ENCODE measurements at regions not wholly inside any gene's neighbourhood (a gene's known extent, or its start where the extent isn't known, plus 50 kb on each side); places are given as distances from the start of the nearest gene placed in this dataset.
"Not testable (repeated sequence)": the region's sequence is repeated elsewhere in the genome, so short reads cannot be mapped to it uniquely, and the experiment has no call there.

- no peak for DNase-seq (ENCODE audit: low spot score)
These were observed 114.1 kb upstream of the OTOS start for GRCh38 chr2:240254337-240255164.

- DNase-seq (ENCODE audit: low spot score): no peak
These were observed 114.7 kb upstream of the OTOS start for GRCh38 chr2:240255165-240255491.

GRCh38 chr2:240255811-240256703 is 115.6 kb upstream of the OTOS start:
- DNase-seq (ENCODE audit: low spot score): peak; percentile 65

GRCh38 chr2:240256704-240257637 is 116.5 kb upstream of the OTOS start:
- no peak for DNase-seq (ENCODE audit: low spot score)

- DNase-seq (ENCODE audit: low spot score): no peak
These were observed 117.6 kb upstream of the OTOS start for GRCh38 chr2:240257940-240258580.

- no peak for DNase-seq (ENCODE audit: low spot score)
These were observed 118.2 kb upstream of the OTOS start for GRCh38 chr2:240258685-240259084.

GRCh38 chr2:240259201-240259923 is 118.9 kb upstream of the OTOS start:
- no peak for DNase-seq (ENCODE audit: low spot score)

GRCh38 chr2:240259924-240260529 is 119.6 kb upstream of the OTOS start:
- no peak for DNase-seq (ENCODE audit: low spot score)

- DNase-seq (ENCODE audit: low spot score): no peak
These were observed 120.2 kb upstream of the OTOS start for GRCh38 chr2:240260664-240261063.

GRCh38 chr2:240262578-240262977 is 122.1 kb upstream of the OTOS start:
- not testable (repeated sequence) for DNase-seq (ENCODE audit: low spot score)

- DNase-seq (ENCODE audit: low spot score): no peak
These were observed 128.9 kb upstream of the OTOS start for GRCh38 chr2:240269380-240269779.

- DNase-seq (ENCODE audit: low spot score): no peak
These were observed 129.4 kb upstream of the OTOS start for GRCh38 chr2:240269886-240270285.

GRCh38 chr2:240271716-240272341 is 131.4 kb upstream of the OTOS start:
- DNase-seq (ENCODE audit: low spot score): no peak

GRCh38 chr2:240275386-240275785 is 134.9 kb upstream of the OTOS start:
- DNase-seq (ENCODE audit: low spot score): no peak

- DNase-seq (ENCODE audit: low spot score): no peak
These were observed 136.8 kb upstream of the OTOS start for GRCh38 chr2:240277073-240277806.

- no peak for DNase-seq (ENCODE audit: low spot score)
These were observed 137.5 kb upstream of the OTOS start for GRCh38 chr2:240277807-240278522.

- DNase-seq (ENCODE audit: low spot score): no peak
These were observed 138.2 kb upstream of the OTOS start for GRCh38 chr2:240278661-240279060.

GRCh38 chr2:240280621-240281020 is 140.2 kb upstream of the OTOS start:
- DNase-seq (ENCODE audit: low spot score): no peak
